Effector memory CD8-positive, alpha-beta T cell (primary cell): ENCODE measurements at regions not wholly inside any gene's neighbourhood (a gene's known extent, or its start where the extent isn't known, plus 50 kb on each side); places are given as distances from the start of the nearest gene placed in this dataset.

Source experiments
- ATAC-seq: fragments of 150-1000 bp; cut with Tn5 transposase; replicated peaks from 2 replicates; pipeline ENCODE4 v1.10.0; 2021; ENCODE audit warnings: mild to moderate bottlenecking, moderate library complexity
- DNase-seq, 3 experiments: peaks; one replicate each; pipeline ENCODE4 v3.0.0; 2021
- H3K27ac Mint-ChIP-seq, 2 donors: one replicate each; pipeline ENCODE4 v1.8.0; 2022; ENCODE audit warnings: mild to moderate bottlenecking in 2 of 2, mixed read lengths in 2 of 2, moderate library complexity in 2 of 2
- H3K27me3 Mint-ChIP-seq, 2 donors: one replicate each; pipeline ENCODE4 v1.8.0; 2022; ENCODE audit warnings: mixed read lengths in 2 of 2
- H3K36me3 Mint-ChIP-seq: one replicate; pipeline ENCODE4 v1.8.0; 2022; ENCODE audit warnings: mild to moderate bottlenecking, moderate library complexity, mixed read lengths; ENCODE audit not compliant: insufficient read depth
- H3K4me1 Mint-ChIP-seq, 2 donors: one replicate each; pipeline ENCODE4 v1.8.0; 2022; ENCODE audit warnings: low read depth in 2 of 2, mixed read lengths in 2 of 2
- H3K4me3 Mint-ChIP-seq, 2 donors: one replicate each; pipeline ENCODE4 v1.8.0; 2022; ENCODE audit warnings: mild to moderate bottlenecking in 2 of 2, mixed read lengths in 2 of 2, moderate library complexity in 2 of 2
- H3K9me3 Mint-ChIP-seq, 2 donors: one replicate each; pipeline ENCODE4 v1.8.0; 2022; ENCODE audit warnings: mixed read lengths in 2 of 2

- Mint-ChIP-seq H3K36me3 (no peaks in the 10 kb centered on the region), H3K27ac (peak overlapping the region; percentile 67 to 74), H3K9me3 (no peaks in the 10 kb centered on the region), H3K4me3 (no peak overlapping the region), H3K4me1 (no peaks in the 10 kb centered on the region), H3K27me3 (no peaks in the 10 kb centered on the region)
- DNase-seq = no peak
- ATAC-seq = no peak
Measured at GRCh38 chr14:55756078-55756477, 176.1 kb downstream of the KTN1 start.

DNA sequence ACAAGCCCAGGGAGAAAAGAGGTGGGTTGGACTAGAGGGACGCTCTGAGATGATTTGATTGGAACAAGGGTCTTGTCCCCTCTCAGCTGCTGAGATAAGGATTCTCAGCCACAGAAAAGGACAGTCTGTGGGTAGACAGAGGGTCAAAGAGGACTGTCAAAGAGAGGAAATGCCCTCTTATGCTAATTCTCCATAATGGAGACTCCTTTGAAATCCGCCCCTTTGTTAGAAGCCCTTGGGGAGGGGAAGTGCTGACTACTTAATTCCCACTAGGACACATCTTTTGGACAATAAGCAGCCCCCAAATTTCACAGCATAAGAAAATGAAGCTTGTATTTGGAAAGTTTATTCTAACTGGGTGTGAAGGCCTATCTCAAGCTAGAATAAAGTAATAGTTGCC is 176.6 kb downstream of the KTN1 start:
- H3K4me1 Mint-ChIP-seq = no peaks in the 10 kb centered on the region
- peak overlapping the region; percentile 67 to 74 for H3K27ac Mint-ChIP-seq
- DNase-seq (no peak), ATAC-seq (no peak)
- H3K27me3 Mint-ChIP-seq = peaks cover 2 to 4% of the 10 kb centered on the region in 2 donors
- no peak overlapping the region for H3K4me3 Mint-ChIP-seq
- no peaks in the 10 kb centered on the region for H3K36me3 Mint-ChIP-seq
- no peaks in the 10 kb centered on the region for H3K9me3 Mint-ChIP-seq

DNA sequence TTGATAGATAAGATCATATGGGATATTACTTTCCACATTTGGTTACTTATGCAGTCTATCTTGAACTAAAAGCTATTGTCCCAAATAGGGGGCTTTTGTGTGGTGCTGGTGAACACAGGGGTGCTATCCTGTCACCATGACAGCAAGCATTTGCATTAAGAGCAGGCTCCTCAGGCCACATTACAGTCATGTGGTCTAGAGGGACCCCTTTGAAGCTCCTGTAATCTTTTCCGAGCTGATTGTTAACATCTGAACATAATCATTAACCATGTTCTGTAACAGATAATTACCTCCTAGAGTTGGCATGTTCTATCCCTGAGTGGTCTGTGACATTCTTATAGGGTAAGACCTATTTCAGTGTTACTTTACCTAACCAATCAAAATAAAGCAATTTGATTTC is 178.8 kb downstream of the KTN1 start:
- Mint-ChIP-seq H3K4me1 (no peaks in the 10 kb centered on the region), H3K36me3 (no peaks in the 10 kb centered on the region), H3K27ac (no peak overlapping the region), H3K9me3 (no peaks in the 10 kb centered on the region), H3K27me3 (peaks cover 8 to 12% of the 10 kb centered on the region in 2 donors), H3K4me3 (no peak overlapping the region)
- no peak for DNase-seq
- no peak for ATAC-seq

GRCh38 chr14:55760789-55761566 is 181.0 kb downstream of the KTN1 start:
- DNase-seq = no peak
- Mint-ChIP-seq H3K27me3 (peaks cover 8 to 17% of the 10 kb centered on the region in 2 donors), H3K9me3 (no peaks in the 10 kb centered on the region), H3K4me3 (no peak overlapping the region), H3K4me1 (no peaks in the 10 kb centered on the region), H3K27ac (no peak overlapping the region), H3K36me3 (no peaks in the 10 kb centered on the region)
- ATAC-seq = no peak

- Mint-ChIP-seq H3K27ac (no peak overlapping the region), H3K4me1 (no peaks in the 10 kb centered on the region), H3K27me3 (peaks cover 8 to 24% of the 10 kb centered on the region in 2 donors), H3K36me3 (no peaks in the 10 kb centered on the region), H3K9me3 (no peaks in the 10 kb centered on the region), H3K4me3 (no peak overlapping the region)
- no peak for ATAC-seq
- DNase-seq = no peak
Measured at GRCh38 chr14:55761651-55762050, 181.6 kb downstream of the KTN1 start.

DNA sequence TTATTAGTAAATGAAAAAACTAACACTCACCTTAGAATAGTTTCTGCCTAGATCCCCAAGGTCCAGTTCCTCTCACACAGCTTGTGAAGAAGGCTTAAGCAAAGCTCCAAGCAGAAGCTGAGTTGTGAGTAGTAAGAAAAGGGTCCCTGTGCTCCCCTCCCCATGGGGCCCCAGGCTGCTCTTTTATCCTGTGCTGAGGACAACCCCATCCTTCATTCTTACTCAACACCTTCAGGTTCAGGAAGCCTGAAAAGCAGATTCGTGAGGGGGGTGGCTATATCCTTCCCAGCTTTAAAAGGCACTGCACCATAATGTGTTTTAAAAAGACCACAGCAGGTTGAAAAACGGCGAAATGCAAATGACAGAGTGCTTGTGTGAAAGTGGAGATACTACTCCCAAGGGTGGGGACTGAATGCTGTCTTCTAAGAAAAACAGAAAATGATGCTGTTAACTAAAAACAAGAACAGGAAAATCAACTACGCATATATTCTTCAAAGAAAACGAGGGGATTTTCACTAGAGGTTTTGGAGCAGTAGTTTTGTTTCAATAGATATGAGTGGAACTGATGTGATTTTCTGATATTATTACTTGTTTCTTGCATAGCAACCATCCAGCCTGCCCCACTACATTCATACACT is 182.7 kb downstream of the KTN1 start:
- ATAC-seq (no peak), DNase-seq (no peak)
- Mint-ChIP-seq H3K27ac (peak overlapping the region in 1 of 2 donors; percentile 16), H3K9me3 (peaks cover 0 to under 1% of the 10 kb centered on the region in 2 donors), H3K4me1 (no peaks in the 10 kb centered on the region), H3K27me3 (peaks cover 8 to 34% of the 10 kb centered on the region in 2 donors), H3K36me3 (no peaks in the 10 kb centered on the region), H3K4me3 (no peak overlapping the region)

DNA sequence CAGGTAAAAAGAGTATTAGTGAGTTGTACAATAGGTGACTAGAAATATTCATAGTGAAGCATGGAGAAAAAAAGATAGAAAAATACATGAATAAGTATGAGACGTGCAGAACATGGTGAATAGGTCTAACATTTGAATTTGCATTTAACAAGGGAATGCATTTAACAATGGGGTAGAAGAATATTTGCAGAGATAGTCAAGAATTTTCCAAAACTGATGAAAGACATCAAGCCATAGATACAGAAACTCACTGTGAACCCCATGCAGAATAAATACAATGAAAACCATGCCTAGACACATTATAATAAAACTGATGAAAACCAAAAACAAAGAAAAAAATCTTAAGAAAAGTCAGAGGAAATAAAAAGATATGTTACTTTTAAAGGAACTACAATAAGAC is 184.8 kb downstream of the KTN1 start:
- peaks cover 2 to 9% of the 10 kb centered on the region in 2 donors for H3K9me3 Mint-ChIP-seq
- peaks cover 15 to 43% of the 10 kb centered on the region in 2 donors for H3K27me3 Mint-ChIP-seq
- H3K4me1 Mint-ChIP-seq = no peaks in the 10 kb centered on the region
- no peak overlapping the region for H3K27ac Mint-ChIP-seq
- H3K36me3 Mint-ChIP-seq = no peaks in the 10 kb centered on the region
- no peak for DNase-seq
- no peak overlapping the region for H3K4me3 Mint-ChIP-seq
- ATAC-seq = no peak

- H3K27me3 Mint-ChIP-seq = peaks cover 20 to 43% of the 10 kb centered on the region in 2 donors
- H3K27ac Mint-ChIP-seq = peak overlapping the region in 1 of 2 donors; percentile 39
- no peaks in the 10 kb centered on the region for H3K36me3 Mint-ChIP-seq
- H3K4me1 Mint-ChIP-seq = no peaks in the 10 kb centered on the region
- ATAC-seq = no peak
- H3K4me3 Mint-ChIP-seq = no peak overlapping the region
- no peak for DNase-seq
- peaks cover 2 to 9% of the 10 kb centered on the region in 2 donors for H3K9me3 Mint-ChIP-seq
Measured at GRCh38 chr14:55766071-55766470, 186.1 kb downstream of the KTN1 start.

DNA sequence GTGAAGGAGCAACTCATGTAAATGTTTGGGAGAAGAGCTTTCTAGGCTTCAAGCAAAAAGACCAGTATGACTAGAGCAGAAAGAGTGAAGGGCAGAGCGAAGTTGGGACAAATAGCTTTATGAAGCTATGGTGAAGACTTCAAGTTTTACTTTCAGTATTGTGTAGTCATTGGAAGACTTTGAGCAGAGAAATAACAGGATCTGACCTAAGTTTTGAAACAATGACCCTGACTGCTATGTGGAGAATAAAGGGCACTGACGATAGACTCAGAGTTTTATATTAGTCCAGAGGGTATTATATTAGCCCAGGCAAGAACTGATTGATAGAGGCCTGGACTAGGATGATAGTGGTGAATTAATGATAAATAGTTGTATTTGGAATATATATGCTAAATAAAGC is 187.3 kb downstream of the KTN1 start:
- no peaks in the 10 kb centered on the region for H3K4me1 Mint-ChIP-seq
- H3K9me3 Mint-ChIP-seq = peaks cover 2 to 9% of the 10 kb centered on the region in 2 donors
- no peak overlapping the region for H3K4me3 Mint-ChIP-seq
- no peaks in the 10 kb centered on the region for H3K36me3 Mint-ChIP-seq
- ATAC-seq (no peak), DNase-seq (no peak)
- peaks cover 18 to 31% of the 10 kb centered on the region in 2 donors for H3K27me3 Mint-ChIP-seq
- no peak overlapping the region for H3K27ac Mint-ChIP-seq

DNA sequence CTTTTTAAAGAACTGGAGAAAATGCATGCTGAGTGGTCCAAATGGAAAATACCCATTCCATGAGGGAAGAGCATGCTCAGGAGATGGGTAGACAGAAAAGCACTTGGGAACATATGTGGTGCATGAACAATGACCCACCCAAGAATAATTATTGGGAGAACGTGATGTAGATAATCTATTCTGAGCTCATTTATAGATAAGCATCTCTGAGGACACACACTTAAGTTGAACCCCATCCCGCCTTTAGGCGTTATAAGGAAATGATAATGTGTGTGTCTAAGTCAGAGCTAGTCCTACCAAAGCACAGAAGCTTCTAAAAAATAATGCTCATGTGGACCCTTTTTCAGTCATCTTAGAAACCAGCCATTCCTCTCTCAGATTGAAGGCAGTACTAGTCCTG is 189.9 kb downstream of the KTN1 start:
- ATAC-seq (no peak), DNase-seq (no peak)
- Mint-ChIP-seq H3K9me3 (peaks cover 2 to 9% of the 10 kb centered on the region in 2 donors), H3K4me1 (no peaks in the 10 kb centered on the region), H3K27me3 (peaks cover 18 to 31% of the 10 kb centered on the region in 2 donors), H3K27ac (no peak overlapping the region), H3K4me3 (no peak overlapping the region), H3K36me3 (no peaks in the 10 kb centered on the region)

DNA sequence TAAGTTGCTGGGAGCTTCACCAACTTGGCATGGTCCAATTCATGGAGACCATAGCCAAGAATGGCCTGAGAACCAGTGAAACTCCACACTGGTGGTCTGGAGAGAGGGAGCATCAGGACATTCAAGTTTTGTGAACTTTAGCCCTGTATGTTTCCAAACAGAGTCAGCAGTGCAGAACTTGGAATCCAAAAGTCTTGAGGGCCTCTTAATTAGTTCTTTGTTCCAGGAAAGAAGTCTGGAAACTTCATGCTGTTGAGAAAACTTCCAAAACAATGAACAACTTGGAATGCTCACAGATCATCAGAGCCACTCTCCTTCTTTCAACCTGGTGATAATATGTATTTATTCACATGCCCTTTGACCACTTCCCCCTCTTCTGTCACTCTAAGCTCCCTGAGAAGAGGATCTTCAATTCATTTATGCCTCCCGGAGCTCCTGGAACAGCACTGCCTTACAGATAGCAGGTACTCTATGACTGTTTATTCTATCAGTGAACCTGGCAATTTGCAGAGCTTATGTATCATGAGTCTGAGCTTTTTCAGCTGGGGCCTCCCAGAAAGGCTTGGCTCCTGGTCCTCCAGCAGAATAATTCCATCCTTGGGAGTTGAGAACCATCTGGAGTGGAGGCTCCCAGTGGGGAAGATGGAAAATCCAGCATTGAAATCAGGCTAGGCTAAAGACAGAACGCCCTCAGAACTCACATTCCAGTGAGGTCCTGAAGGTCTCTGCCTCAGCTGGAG is 191.4 kb downstream of the KTN1 start:
- Mint-ChIP-seq H3K9me3 (peaks cover 4 to 9% of the 10 kb centered on the region in 2 donors), H3K4me3 (no peak overlapping the region), H3K27ac (peak overlapping the region in 1 of 2 donors; percentile 79), H3K4me1 (no peaks in the 10 kb centered on the region), H3K36me3 (no peaks in the 10 kb centered on the region), H3K27me3 (peaks cover 18 to 21% of the 10 kb centered on the region in 2 donors)
- DNase-seq (no peak), ATAC-seq (no peak)

GRCh38 chr14:55772486-55772885 is 192.5 kb downstream of the KTN1 start:
- Mint-ChIP-seq H3K36me3 (no peaks in the 10 kb centered on the region), H3K27me3 (peaks cover 12 to 18% of the 10 kb centered on the region in 2 donors), H3K27ac (no peak overlapping the region), H3K9me3 (peaks cover 4 to 9% of the 10 kb centered on the region in 2 donors), H3K4me1 (no peaks in the 10 kb centered on the region), H3K4me3 (no peak overlapping the region)
- DNase-seq = no peak
- ATAC-seq = no peak

- ATAC-seq (no peak), DNase-seq (no peak)
- H3K27me3 Mint-ChIP-seq = peaks cover 3 to 13% of the 10 kb centered on the region in 2 donors
- H3K9me3 Mint-ChIP-seq = peaks cover 2 to 3% of the 10 kb centered on the region in 2 donors
- no peak overlapping the region for H3K4me3 Mint-ChIP-seq
- no peak overlapping the region for H3K27ac Mint-ChIP-seq
- H3K36me3 Mint-ChIP-seq = no peaks in the 10 kb centered on the region
- no peaks in the 10 kb centered on the region for H3K4me1 Mint-ChIP-seq
Measured at GRCh38 chr14:55773312-55773711, 193.3 kb downstream of the KTN1 start.
